ENCODE measurements at regions not wholly inside any gene's neighbourhood (a gene's known extent, or its start where the extent isn't known, plus 50 kb on each side); places are given as distances from the start of the nearest gene placed in this dataset.
"Not testable (repeated sequence)": the region's sequence is repeated elsewhere in the genome, so short reads cannot be mapped to it uniquely, and the experiment has no call there.

DNA sequence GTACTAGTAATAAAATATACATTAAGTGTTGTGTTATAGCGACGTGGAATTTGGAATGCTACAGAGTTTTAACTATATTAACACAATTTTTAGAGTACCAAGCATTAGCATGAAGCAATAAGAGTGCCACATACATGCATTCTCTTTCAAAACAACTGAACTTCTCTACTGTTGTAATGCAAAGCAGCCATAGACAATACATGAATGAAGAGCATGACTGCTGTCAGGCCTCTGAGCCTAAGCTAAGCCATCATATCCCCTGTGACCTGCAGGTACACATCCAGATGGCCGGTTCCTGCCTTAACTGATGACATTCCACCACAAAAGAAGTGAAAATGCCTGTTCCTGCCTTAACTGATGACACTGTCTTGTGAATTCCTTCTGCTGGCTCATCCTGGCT, 216.2 kb upstream of the ANXA10 start:
- TF ChIP-seq, protein P1, sequence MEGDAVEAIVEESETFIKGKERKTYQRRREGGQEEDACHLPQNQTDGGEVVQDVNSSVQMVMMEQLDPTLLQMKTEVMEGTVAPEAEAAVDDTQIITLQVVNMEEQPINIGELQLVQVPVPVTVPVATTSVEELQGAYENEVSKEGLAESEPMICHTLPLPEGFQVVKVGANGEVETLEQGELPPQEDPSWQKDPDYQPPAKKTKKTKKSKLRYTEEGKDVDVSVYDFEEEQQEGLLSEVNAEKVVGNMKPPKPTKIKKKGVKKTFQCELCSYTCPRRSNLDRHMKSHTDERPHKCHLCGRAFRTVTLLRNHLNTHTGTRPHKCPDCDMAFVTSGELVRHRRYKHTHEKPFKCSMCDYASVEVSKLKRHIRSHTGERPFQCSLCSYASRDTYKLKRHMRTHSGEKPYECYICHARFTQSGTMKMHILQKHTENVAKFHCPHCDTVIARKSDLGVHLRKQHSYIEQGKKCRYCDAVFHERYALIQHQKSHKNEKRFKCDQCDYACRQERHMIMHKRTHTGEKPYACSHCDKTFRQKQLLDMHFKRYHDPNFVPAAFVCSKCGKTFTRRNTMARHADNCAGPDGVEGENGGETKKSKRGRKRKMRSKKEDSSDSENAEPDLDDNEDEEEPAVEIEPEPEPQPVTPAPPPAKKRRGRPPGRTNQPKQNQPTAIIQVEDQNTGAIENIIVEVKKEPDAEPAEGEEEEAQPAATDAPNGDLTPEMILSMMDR (IDR thresholded peaks at IDR 0.05) = not testable (repeated sequence)
- TF ChIP-seq MYBL2 (CRISPR knock-in tag; IDR thresholded peaks at IDR 0.05); RELA (CRISPR knock-in tag; IDR thresholded peaks at IDR 0.05; ENCODE audit: borderline replicate concordance); NR3C1 (CRISPR knock-in tag; conservative IDR thresholded peaks at IDR 0.05; ENCODE audit: low read depth); ATF1 (CRISPR knock-in tag; IDR thresholded peaks at IDR 0.05); ELF4 (CRISPR knock-in tag; IDR thresholded peaks at IDR 0.05; ENCODE audit: low read depth); ETV6 (CRISPR knock-in tag; IDR thresholded peaks at IDR 0.05): not testable (repeated sequence)
- TF ChIP-seq, protein P2, sequence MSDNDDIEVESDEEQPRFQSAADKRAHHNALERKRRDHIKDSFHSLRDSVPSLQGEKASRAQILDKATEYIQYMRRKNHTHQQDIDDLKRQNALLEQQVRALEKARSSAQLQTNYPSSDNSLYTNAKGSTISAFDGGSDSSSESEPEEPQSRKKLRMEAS (CRISPR knock-in tag; IDR thresholded peaks at IDR 0.05) = not testable (repeated sequence)
- TF ChIP-seq, protein P3, sequence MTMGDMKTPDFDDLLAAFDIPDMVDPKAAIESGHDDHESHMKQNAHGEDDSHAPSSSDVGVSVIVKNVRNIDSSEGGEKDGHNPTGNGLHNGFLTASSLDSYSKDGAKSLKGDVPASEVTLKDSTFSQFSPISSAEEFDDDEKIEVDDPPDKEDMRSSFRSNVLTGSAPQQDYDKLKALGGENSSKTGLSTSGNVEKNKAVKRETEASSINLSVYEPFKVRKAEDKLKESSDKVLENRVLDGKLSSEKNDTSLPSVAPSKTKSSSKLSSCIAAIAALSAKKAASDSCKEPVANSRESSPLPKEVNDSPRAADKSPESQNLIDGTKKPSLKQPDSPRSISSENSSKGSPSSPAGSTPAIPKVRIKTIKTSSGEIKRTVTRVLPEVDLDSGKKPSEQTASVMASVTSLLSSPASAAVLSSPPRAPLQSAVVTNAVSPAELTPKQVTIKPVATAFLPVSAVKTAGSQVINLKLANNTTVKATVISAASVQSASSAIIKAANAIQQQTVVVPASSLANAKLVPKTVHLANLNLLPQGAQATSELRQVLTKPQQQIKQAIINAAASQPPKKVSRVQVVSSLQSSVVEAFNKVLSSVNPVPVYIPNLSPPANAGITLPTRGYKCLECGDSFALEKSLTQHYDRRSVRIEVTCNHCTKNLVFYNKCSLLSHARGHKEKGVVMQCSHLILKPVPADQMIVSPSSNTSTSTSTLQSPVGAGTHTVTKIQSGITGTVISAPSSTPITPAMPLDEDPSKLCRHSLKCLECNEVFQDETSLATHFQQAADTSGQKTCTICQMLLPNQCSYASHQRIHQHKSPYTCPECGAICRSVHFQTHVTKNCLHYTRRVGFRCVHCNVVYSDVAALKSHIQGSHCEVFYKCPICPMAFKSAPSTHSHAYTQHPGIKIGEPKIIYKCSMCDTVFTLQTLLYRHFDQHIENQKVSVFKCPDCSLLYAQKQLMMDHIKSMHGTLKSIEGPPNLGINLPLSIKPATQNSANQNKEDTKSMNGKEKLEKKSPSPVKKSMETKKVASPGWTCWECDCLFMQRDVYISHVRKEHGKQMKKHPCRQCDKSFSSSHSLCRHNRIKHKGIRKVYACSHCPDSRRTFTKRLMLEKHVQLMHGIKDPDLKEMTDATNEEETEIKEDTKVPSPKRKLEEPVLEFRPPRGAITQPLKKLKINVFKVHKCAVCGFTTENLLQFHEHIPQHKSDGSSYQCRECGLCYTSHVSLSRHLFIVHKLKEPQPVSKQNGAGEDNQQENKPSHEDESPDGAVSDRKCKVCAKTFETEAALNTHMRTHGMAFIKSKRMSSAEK (CRISPR knock-in tag; IDR thresholded peaks at IDR 0.05; ENCODE audit: borderline replicate concordance) = peak; percentile 68; the same call in 1 of the 2 replicates
- TF ChIP-seq, protein P4, sequence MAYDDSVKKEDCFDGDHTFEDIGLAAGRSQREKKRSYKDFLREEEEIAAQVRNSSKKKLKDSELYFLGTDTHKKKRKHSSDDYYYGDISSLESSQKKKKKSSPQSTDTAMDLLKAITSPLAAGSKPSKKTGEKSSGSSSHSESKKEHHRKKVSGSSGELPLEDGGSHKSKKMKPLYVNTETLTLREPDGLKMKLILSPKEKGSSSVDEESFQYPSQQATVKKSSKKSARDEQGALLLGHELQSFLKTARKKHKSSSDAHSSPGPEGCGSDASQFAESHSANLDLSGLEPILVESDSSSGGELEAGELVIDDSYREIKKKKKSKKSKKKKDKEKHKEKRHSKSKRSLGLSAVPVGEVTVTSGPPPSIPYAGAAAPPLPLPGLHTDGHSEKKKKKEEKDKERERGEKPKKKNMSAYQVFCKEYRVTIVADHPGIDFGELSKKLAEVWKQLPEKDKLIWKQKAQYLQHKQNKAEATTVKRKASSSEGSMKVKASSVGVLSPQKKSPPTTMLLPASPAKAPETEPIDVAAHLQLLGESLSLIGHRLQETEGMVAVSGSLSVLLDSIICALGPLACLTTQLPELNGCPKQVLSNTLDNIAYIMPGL (CRISPR knock-in tag; IDR thresholded peaks at IDR 0.05) = not testable (repeated sequence)
- TF ChIP-seq, protein P5, sequence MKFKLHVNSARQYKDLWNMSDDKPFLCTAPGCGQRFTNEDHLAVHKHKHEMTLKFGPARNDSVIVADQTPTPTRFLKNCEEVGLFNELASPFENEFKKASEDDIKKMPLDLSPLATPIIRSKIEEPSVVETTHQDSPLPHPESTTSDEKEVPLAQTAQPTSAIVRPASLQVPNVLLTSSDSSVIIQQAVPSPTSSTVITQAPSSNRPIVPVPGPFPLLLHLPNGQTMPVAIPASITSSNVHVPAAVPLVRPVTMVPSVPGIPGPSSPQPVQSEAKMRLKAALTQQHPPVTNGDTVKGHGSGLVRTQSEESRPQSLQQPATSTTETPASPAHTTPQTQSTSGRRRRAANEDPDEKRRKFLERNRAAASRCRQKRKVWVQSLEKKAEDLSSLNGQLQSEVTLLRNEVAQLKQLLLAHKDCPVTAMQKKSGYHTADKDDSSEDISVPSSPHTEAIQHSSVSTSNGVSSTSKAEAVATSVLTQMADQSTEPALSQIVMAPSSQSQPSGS (CRISPR knock-in tag; IDR thresholded peaks at IDR 0.05; ENCODE audit: borderline replicate concordance, low read depth) = not testable (repeated sequence)
- TF ChIP-seq, protein P6, sequence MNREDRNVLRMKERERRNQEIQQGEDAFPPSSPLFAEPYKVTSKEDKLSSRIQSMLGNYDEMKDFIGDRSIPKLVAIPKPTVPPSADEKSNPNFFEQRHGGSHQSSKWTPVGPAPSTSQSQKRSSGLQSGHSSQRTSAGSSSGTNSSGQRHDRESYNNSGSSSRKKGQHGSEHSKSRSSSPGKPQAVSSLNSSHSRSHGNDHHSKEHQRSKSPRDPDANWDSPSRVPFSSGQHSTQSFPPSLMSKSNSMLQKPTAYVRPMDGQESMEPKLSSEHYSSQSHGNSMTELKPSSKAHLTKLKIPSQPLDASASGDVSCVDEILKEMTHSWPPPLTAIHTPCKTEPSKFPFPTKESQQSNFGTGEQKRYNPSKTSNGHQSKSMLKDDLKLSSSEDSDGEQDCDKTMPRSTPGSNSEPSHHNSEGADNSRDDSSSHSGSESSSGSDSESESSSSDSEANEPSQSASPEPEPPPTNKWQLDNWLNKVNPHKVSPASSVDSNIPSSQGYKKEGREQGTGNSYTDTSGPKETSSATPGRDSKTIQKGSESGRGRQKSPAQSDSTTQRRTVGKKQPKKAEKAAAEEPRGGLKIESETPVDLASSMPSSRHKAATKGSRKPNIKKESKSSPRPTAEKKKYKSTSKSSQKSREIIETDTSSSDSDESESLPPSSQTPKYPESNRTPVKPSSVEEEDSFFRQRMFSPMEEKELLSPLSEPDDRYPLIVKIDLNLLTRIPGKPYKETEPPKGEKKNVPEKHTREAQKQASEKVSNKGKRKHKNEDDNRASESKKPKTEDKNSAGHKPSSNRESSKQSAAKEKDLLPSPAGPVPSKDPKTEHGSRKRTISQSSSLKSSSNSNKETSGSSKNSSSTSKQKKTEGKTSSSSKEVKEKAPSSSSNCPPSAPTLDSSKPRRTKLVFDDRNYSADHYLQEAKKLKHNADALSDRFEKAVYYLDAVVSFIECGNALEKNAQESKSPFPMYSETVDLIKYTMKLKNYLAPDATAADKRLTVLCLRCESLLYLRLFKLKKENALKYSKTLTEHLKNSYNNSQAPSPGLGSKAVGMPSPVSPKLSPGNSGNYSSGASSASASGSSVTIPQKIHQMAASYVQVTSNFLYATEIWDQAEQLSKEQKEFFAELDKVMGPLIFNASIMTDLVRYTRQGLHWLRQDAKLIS (CRISPR knock-in tag; IDR thresholded peaks at IDR 0.05; ENCODE audit: borderline replicate concordance) = not testable (repeated sequence)
- TF ChIP-seq, protein P7, sequence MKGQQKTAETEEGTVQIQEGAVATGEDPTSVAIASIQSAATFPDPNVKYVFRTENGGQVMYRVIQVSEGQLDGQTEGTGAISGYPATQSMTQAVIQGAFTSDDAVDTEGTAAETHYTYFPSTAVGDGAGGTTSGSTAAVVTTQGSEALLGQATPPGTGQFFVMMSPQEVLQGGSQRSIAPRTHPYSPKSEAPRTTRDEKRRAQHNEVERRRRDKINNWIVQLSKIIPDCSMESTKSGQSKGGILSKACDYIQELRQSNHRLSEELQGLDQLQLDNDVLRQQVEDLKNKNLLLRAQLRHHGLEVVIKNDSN (CRISPR knock-in tag; IDR thresholded peaks at IDR 0.05) = not testable (repeated sequence)
